ENCODE measurements at regions not wholly inside any gene's neighbourhood (a gene's known extent, or its start where the extent isn't known, plus 50 kb on each side); places are given as distances from the start of the nearest gene placed in this dataset.

GRCh38 chr12:116375278-116375842 lies 97.9 kb upstream of the MED13L start:
- no peak for TF ChIP-seq POLR2A (IDR thresholded peaks at IDR 0.05)
- no peak for TF ChIP-seq CTCF (IDR thresholded peaks at IDR 0.05)
- no peak for TF ChIP-seq EP300 (IDR thresholded peaks at IDR 0.05; ENCODE audit: low read depth)
